ENCODE measurements at regions not wholly inside any gene's neighbourhood (a gene's known extent, or its start where the extent isn't known, plus 50 kb on each side); places are given as distances from the start of the nearest gene placed in this dataset.

- POLR2A ChIA-PET, result no interaction called here
- ATAC-seq (no peak), FAIRE-seq (no peak), DNase-seq (ENCODE audit: low read depth in 1 of 2, low spot score in 1 of 2) (no peak)
- no peaks in the 10 kb centered on the region for H3K9me3 ChIP-seq
- CTCF ChIA-PET, result interaction anchor here (0.6 kb wide), 1 partner anchor 242 kb away, joined by 3 read pairs; no protein-coding TSS in a partner anchor
- no peak overlapping the region for H3K4me3 ChIP-seq
- WGBS (ENCODE audit: missing lambda C conversion rate), result 88% methylated on average over 4 of the region's 4 CpGs
- TF ChIP-seq TP53 (CRISPR knock-in tag; IDR thresholded peaks at IDR 0.05) (no peak), EHF (CRISPR knock-in tag; IDR thresholded peaks at IDR 0.05) (no peak), FOSB (CRISPR knock-in tag; IDR thresholded peaks at IDR 0.05) (no peak), POLR2A (IDR thresholded peaks at IDR 0.05; ENCODE audit: low read length) (no peak), CHD4 (IDR thresholded peaks at IDR 0.05; ENCODE audit: borderline replicate concordance) (no peak), CTCF (IDR thresholded peaks at IDR 0.05) (no peak), MAZ (IDR thresholded peaks at IDR 0.05; ENCODE audit: borderline replicate concordance, low read depth, low read length) (no peak), MAX (IDR thresholded peaks at IDR 0.05) (no peak), CHD2 (IDR thresholded peaks at IDR 0.05; ENCODE audit: low read length, partially characterized antibody) (no peak), ATOH8 (CRISPR knock-in tag; IDR thresholded peaks at IDR 0.05; ENCODE audit: low read depth) (no peak), FOSL2 (IDR thresholded peaks at IDR 0.05) (no peak), FOSL2 (CRISPR knock-in tag; IDR thresholded peaks at IDR 0.05) (no peak), EP300 (IDR thresholded peaks at IDR 0.05) (no peak), HEYL (CRISPR knock-in tag; IDR thresholded peaks at IDR 0.05) (no peak), PBX3 (IDR thresholded peaks at IDR 0.05) (no peak), GATA3 (IDR thresholded peaks at IDR 0.05; ENCODE audit: borderline replicate concordance) (no peak), NR3C1 (IDR thresholded peaks at IDR 0.05) (no peak), HOXA7 (CRISPR knock-in tag; IDR thresholded peaks at IDR 0.05) (no peak), SMC3 (IDR thresholded peaks at IDR 0.05) (no peak), ELK1 (IDR thresholded peaks at IDR 0.05; ENCODE audit: low read depth, low read length) (no peak)
- H3K4me1 ChIP-seq, result no peaks in the 10 kb centered on the region
- no peak overlapping the region for H3K27ac ChIP-seq
- H3K4me2 ChIP-seq, result no peak overlapping the region
These were observed 260.1 kb downstream of the ETS1 start for GRCh38 chr11:128327274-128327673.

GRCh38 chr11:128326791-128327190 is 260.6 kb downstream of the ETS1 start:
- H3K4me3 ChIP-seq, result no peak overlapping the region
- WGBS (ENCODE audit: missing lambda C conversion rate), result 36% methylated on average over 7 of the region's 7 CpGs
- ChIA-PET CTCF (no interaction called here), POLR2A (no interaction called here)
- no peaks in the 10 kb centered on the region for H3K9me3 ChIP-seq
- H3K4me1 ChIP-seq, result no peaks in the 10 kb centered on the region
- no peak overlapping the region for H3K4me2 ChIP-seq
- no peak for ATAC-seq
- TF ChIP-seq CBX8 (IDR thresholded peaks at IDR 0.05) (no peak), HOXA7 (CRISPR knock-in tag; IDR thresholded peaks at IDR 0.05) (no peak), MAFK (IDR thresholded peaks at IDR 0.05; ENCODE audit: partially characterized antibody) (no peak)
- no peak for FAIRE-seq
- H3K27ac ChIP-seq, result no peak overlapping the region
- no peak for DNase-seq (ENCODE audit: low read depth in 1 of 2, low spot score in 1 of 2)
